GM21825 (cell line): ENCODE measurements at regions not wholly inside any gene's neighbourhood (a gene's known extent, or its start where the extent isn't known, plus 50 kb on each side); places are given as distances from the start of the nearest gene placed in this dataset.

Source experiments
- ATAC-seq: cut with Tn5 transposase; IDR thresholded peaks from one replicate; pipeline ENCODE4 v1.9.1; 2021; ENCODE audit warnings: mild to moderate bottlenecking, moderate library complexity; ENCODE audit not compliant: unreplicated experiment

- ATAC-seq: no peak
These were observed 436.4 kb downstream of the SHQ1 start for GRCh38 chr3:72411843-72412242.

GRCh38 chr3:72411126-72411525 lies 437.1 kb downstream of the SHQ1 start:
- ATAC-seq: no peak

GRCh38 chr3:72408983-72409779 lies 439.1 kb downstream of the SHQ1 start:
- ATAC-seq: no peak

GRCh38 chr3:72407766-72408165 lies 440.5 kb downstream of the SHQ1 start:
- no peak for ATAC-seq

- ATAC-seq: no peak
These were observed 442.2 kb downstream of the SHQ1 start for GRCh38 chr3:72405943-72406566.

GRCh38 chr3:72401005-72401545 lies 447.2 kb downstream of the SHQ1 start:
- ATAC-seq: no peak

- no peak for ATAC-seq
These were observed 449.5 kb downstream of the SHQ1 start for GRCh38 chr3:72398781-72399180.

GRCh38 chr3:72397586-72397985 lies 450.7 kb downstream of the SHQ1 start:
- no peak for ATAC-seq

- ATAC-seq: no peak
These were observed 451.3 kb downstream of the SHQ1 start for GRCh38 chr3:72396899-72397298.

- ATAC-seq: no peak
These were observed 452.4 kb downstream of the SHQ1 start for GRCh38 chr3:72395776-72396311.

GRCh38 chr3:72393455-72393854 lies 454.8 kb downstream of the SHQ1 start:
- ATAC-seq: no peak

- no peak for ATAC-seq
These were observed 456.6 kb downstream of the SHQ1 start for GRCh38 chr3:72391659-72392058.

- no peak for ATAC-seq
These were observed 457.4 kb downstream of the SHQ1 start for GRCh38 chr3:72390841-72391240.

- no peak for ATAC-seq
These were observed 459.6 kb downstream of the SHQ1 start for GRCh38 chr3:72388644-72389043.

- ATAC-seq: no peak
These were observed 460.1 kb downstream of the SHQ1 start for GRCh38 chr3:72388117-72388516.

GRCh38 chr3:72386327-72387000 lies 461.8 kb downstream of the SHQ1 start:
- ATAC-seq: no peak

- ATAC-seq: no peak
These were observed 463.1 kb downstream of the SHQ1 start for GRCh38 chr3:72385167-72385566.

GRCh38 chr3:72384602-72385001 lies 463.6 kb downstream of the SHQ1 start:
- no peak for ATAC-seq

GRCh38 chr3:72383883-72384282 lies 464.4 kb downstream of the SHQ1 start:
- no peak for ATAC-seq

GRCh38 chr3:72383230-72383629 lies 465.0 kb downstream of the SHQ1 start:
- no peak for ATAC-seq

GRCh38 chr3:72382460-72382859 lies 465.8 kb downstream of the SHQ1 start:
- no peak for ATAC-seq
